ENCODE measurements at regions not wholly inside any gene's neighbourhood (a gene's known extent, or its start where the extent isn't known, plus 50 kb on each side); places are given as distances from the start of the nearest gene placed in this dataset.

DNA sequence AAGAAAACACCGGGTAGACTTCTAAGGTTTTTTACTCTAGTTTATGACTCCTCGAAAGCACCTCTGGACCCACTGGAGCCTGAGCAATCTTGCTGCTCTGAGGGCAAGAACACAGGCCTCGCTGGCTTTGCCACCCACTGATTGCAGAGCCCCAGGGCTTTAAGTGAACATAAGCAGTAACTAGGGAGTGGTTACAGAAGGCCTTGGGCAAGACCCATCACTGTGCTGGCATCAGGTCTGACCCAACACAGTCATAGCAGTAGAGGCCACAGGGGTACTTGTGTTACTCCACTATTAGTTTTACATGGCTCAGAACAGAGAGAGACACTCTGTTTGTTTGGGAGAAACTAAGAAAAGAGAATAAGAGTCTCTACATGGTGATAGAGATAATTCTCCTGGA is 684.5 kb downstream of the FAM181B start:
- TF ChIP-seq, protein P1, sequence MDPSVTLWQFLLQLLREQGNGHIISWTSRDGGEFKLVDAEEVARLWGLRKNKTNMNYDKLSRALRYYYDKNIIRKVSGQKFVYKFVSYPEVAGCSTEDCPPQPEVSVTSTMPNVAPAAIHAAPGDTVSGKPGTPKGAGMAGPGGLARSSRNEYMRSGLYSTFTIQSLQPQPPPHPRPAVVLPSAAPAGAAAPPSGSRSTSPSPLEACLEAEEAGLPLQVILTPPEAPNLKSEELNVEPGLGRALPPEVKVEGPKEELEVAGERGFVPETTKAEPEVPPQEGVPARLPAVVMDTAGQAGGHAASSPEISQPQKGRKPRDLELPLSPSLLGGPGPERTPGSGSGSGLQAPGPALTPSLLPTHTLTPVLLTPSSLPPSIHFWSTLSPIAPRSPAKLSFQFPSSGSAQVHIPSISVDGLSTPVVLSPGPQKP (IDR thresholded peaks at IDR 0.05; ENCODE audit: low read depth, low read length), result no peak
- TF ChIP-seq FOSL2 (IDR thresholded peaks at IDR 0.05) (no peak), FOSL2 (CRISPR knock-in tag; IDR thresholded peaks at IDR 0.05) (no peak), HOXA7 (CRISPR knock-in tag; IDR thresholded peaks at IDR 0.05) (no peak)
- TF ChIP-seq, protein P2, sequence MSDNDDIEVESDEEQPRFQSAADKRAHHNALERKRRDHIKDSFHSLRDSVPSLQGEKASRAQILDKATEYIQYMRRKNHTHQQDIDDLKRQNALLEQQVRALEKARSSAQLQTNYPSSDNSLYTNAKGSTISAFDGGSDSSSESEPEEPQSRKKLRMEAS (IDR thresholded peaks at IDR 0.05), result no peak
- TF ChIP-seq, protein P3, sequence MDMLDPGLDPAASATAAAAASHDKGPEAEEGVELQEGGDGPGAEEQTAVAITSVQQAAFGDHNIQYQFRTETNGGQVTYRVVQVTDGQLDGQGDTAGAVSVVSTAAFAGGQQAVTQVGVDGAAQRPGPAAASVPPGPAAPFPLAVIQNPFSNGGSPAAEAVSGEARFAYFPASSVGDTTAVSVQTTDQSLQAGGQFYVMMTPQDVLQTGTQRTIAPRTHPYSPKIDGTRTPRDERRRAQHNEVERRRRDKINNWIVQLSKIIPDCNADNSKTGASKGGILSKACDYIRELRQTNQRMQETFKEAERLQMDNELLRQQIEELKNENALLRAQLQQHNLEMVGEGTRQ (IDR thresholded peaks at IDR 0.05), result no peak
- TF ChIP-seq, protein P4, sequence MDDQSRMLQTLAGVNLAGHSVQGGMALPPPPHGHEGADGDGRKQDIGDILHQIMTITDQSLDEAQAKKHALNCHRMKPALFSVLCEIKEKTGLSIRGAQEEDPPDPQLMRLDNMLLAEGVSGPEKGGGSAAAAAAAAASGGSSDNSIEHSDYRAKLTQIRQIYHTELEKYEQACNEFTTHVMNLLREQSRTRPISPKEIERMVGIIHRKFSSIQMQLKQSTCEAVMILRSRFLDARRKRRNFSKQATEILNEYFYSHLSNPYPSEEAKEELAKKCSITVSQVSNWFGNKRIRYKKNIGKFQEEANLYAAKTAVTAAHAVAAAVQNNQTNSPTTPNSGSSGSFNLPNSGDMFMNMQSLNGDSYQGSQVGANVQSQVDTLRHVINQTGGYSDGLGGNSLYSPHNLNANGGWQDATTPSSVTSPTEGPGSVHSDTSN (IDR thresholded peaks at IDR 0.05), result no peak
- TF ChIP-seq, protein P5, sequence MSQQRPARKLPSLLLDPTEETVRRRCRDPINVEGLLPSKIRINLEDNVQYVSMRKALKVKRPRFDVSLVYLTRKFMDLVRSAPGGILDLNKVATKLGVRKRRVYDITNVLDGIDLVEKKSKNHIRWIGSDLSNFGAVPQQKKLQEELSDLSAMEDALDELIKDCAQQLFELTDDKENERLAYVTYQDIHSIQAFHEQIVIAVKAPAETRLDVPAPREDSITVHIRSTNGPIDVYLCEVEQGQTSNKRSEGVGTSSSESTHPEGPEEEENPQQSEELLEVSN (IDR thresholded peaks at IDR 0.05; ENCODE audit: borderline replicate concordance, low read depth), result no peak
- no peak overlapping the region for H3K27ac ChIP-seq
- no peak for ATAC-seq

DNA sequence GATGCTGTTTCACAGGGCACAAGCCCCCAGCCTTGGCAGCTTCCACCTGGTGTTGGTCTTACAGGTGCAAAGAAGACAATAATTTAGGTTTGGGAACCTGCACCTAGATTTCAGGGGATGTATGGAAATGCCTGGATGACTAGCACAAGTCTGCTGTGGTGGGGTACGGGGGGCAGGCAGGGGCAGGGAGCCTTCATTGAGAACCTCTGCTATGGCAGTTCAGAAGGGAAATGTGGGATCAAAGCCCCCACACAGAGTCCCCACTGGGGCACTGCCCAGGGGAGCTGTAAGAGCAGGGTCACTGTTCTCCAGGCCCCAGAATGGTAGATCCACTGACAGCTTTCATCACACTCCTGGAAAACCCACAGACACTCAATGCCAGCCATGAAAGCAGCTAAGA is 686.5 kb downstream of the FAM181B start:
- no peak for ATAC-seq
- Histone ChIP-seq H3K4me2 (no peak overlapping the region), H3K9me3 (no peaks in the 10 kb centered on the region), H3K27ac (no peak overlapping the region), H3K4me1 (no peaks in the 10 kb centered on the region), H3K4me3 (no peak overlapping the region)
- ChIA-PET POLR2A (no interaction called here), CTCF (no interaction called here)
- DNase-seq (ENCODE audit: low read depth in 1 of 2, low spot score in 1 of 2), result no peak
- TF ChIP-seq KDM5A (IDR thresholded peaks at IDR 0.05), result no peak
- TF ChIP-seq, protein P6, sequence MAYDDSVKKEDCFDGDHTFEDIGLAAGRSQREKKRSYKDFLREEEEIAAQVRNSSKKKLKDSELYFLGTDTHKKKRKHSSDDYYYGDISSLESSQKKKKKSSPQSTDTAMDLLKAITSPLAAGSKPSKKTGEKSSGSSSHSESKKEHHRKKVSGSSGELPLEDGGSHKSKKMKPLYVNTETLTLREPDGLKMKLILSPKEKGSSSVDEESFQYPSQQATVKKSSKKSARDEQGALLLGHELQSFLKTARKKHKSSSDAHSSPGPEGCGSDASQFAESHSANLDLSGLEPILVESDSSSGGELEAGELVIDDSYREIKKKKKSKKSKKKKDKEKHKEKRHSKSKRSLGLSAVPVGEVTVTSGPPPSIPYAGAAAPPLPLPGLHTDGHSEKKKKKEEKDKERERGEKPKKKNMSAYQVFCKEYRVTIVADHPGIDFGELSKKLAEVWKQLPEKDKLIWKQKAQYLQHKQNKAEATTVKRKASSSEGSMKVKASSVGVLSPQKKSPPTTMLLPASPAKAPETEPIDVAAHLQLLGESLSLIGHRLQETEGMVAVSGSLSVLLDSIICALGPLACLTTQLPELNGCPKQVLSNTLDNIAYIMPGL (CRISPR knock-in tag; IDR thresholded peaks at IDR 0.05; ENCODE audit: borderline replicate concordance), result no peak
- 0% methylated on average over 1 of the region's 1 CpG for WGBS (ENCODE audit: missing lambda C conversion rate)
- FAIRE-seq, result no peak

More for the DNA sequence above, 684.5 kb downstream of the FAM181B start:
- POLR2A ChIA-PET, result no interaction called here
- 3% methylated on average over 3 of the region's 3 CpGs for WGBS (ENCODE audit: missing lambda C conversion rate)
- Histone ChIP-seq H3K4me2 (no peak overlapping the region), H3K4me3 (no peak overlapping the region), H3K9me3 (no peaks in the 10 kb centered on the region), H3K4me1 (no peaks in the 10 kb centered on the region)
- CTCF ChIA-PET, result interaction anchor here (1.0 kb wide), 1 partner anchor 32 kb away, joined by 3 read pairs; no protein-coding TSS in a partner anchor
- no peak for FAIRE-seq
- no peak for DNase-seq (ENCODE audit: low read depth in 1 of 2, low spot score in 1 of 2)

DNA sequence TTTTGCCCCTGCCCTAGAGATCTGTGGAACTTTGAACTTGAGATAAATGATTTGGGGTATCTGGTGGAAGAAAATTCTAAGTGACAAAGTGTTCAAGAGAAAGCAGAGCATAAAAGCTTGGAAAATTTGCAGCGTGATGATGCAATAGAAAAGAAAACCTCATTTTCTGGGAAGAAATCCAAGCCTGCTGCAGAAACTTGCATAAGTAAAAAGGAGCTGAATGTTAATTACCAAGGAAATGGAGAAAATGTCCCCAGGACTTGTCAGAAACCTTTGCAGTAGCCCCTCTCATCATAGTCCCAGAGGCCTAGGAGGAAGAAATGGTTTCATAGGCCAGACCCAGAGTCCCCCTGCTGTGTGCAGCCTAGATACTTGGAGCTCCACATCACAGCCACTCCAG is 686.9 kb downstream of the FAM181B start:
- H3K4me3 ChIP-seq, result no peak overlapping the region
- H3K4me1 ChIP-seq, result no peaks in the 10 kb centered on the region
- WGBS (ENCODE audit: missing lambda C conversion rate), result 3% methylated on average over 1 of the region's 1 CpG
- no peak for TF ChIP-seq EHF (CRISPR knock-in tag; IDR thresholded peaks at IDR 0.05)
- no peak overlapping the region for H3K27ac ChIP-seq
- ChIA-PET CTCF (no interaction called here), POLR2A (no interaction called here)
- DNase-seq (ENCODE audit: low read depth in 1 of 2, low spot score in 1 of 2) (no peak), ATAC-seq (no peak), FAIRE-seq (no peak)
- no peak overlapping the region for H3K4me2 ChIP-seq
- no peaks in the 10 kb centered on the region for H3K9me3 ChIP-seq

DNA sequence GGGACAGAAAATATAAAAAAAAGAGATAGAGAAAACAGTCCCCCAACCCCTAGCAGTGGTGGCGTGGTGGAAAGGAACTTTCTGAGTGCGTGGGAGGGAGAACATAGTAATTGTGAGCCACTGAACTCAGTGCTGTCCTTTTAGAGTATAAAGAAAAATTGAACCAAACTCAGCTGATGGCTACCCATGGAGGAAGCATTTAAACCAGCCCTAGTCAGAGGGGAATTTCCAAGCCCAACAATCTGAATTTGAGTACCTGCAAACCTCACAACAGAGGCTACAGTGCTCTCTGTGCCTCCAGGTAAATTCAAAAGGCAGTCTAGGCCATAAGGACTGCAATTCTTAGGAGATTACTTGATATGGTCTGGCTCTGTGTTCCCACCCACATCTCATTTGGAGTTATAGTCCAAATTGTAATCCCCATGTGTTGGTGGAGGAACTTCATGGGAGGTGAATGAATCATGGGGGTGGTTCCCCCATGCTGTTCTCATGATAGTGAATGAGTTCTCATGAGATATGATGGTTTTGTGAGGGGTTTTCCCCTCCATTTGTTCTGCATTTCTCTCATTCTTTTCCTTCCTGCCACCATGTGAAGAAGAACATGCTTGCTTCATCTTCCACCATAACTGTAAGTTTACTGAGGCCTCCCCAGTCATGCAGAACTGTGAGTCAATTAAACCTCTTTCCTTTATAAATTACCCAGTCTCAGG is 687.8 kb downstream of the FAM181B start:
- Histone ChIP-seq H3K9me3 (no peaks in the 10 kb centered on the region), H3K4me3 (no peak overlapping the region), H3K4me1 (no peaks in the 10 kb centered on the region), H3K4me2 (no peak overlapping the region), H3K27ac (no peak overlapping the region)
- POLR2A ChIA-PET, result no interaction called here
- ATAC-seq (no peak), FAIRE-seq (no peak), DNase-seq (ENCODE audit: low read depth in 1 of 2, low spot score in 1 of 2) (no peak)
- 0% methylated on average over 2 of the region's 2 CpGs for WGBS (ENCODE audit: missing lambda C conversion rate)
- TF ChIP-seq CBX8 (IDR thresholded peaks at IDR 0.05), result no peak
- TF ChIP-seq, protein P4 (IDR thresholded peaks at IDR 0.05), result no peak
- no peak for TF ChIP-seq KDM1A (IDR thresholded peaks at IDR 0.05; ENCODE audit: low read depth)
- no peak for TF ChIP-seq CBX2 (IDR thresholded peaks at IDR 0.05; ENCODE audit: borderline replicate concordance, low read depth)
- TF ChIP-seq, protein P3 (IDR thresholded peaks at IDR 0.05), result no peak
- no peak for TF ChIP-seq ZSCAN20 (CRISPR knock-in tag; IDR thresholded peaks at IDR 0.05)
- no peak for TF ChIP-seq PHF8 (IDR thresholded peaks at IDR 0.05; ENCODE audit: borderline replicate concordance, low read depth)
- CTCF ChIA-PET, result no interaction called here
